ENCODE measurements at regions not wholly inside any gene's neighbourhood (a gene's known extent, or its start where the extent isn't known, plus 50 kb on each side); places are given as distances from the start of the nearest gene placed in this dataset.

DNA sequence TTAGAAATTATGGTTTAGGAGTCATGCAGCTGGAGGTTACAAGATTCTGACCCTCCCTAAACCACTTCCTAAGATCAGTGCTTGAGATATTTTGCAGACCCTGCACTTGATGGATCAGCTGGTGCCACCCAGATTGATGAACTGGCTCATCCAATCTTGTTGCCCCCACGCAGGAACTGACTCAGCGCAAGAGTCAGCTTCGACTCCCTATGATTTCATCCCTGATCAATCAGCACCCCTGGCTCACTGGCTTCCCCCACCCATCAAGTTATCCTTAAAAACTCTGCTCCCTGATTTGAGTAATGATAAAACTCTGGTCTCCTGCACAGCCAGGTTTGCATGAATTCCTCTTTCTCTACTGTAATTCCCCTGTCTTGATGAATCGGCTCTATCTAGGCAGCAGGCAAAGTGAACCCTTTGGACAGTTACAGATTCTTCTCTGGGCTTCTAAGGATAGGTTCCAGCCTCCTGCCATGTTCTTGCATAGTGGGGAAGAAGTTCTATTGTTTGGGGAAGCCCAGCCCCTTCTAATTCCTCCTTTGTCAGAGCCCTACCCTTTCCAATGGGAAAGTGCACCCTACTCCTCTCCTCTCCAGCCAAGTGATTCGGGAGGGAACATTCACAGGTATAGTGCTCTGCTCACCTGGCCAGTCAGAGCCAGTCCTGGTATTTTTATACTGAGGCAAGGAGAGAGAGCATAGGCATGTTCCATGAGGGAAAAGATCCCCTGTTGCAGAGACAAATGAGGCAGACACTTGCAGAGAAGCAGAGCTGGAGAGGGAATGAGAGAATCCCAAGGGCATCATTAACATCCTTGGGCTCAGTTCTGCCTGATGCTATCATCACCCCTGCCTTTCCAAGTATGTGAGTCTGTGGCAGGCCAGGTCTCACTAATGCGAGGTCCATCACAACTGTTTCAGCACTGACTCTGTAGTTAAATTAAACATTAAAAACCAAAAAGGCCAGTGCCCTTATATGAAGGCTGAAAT is 224.4 kb upstream of the GALNT17 start:
- DNase-seq: no peak

DNA sequence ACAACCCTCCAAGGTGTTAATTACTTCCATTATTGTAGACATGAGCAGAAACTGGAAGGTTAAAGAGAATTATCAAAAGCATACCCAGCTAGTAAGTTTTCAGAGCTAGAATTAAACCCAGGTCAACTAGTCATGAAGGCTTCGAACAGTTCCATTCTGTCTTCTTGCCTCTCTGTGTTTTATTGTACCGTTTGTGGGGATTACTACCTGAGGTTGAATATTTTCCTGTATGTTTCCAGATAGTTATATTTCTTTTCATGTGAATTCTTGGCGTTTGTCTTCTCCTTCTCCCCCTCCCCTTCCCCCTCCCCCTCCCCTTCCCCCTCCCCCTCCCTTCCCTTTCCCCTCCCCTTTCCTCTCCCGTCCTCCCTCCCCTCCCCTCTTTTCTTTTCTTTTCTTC is 218.0 kb upstream of the GALNT17 start:
- DNase-seq: no peak

- no peak for DNase-seq
These were observed 216.9 kb upstream of the GALNT17 start for GRCh38 chr7:70915067-70915466.

DNA sequence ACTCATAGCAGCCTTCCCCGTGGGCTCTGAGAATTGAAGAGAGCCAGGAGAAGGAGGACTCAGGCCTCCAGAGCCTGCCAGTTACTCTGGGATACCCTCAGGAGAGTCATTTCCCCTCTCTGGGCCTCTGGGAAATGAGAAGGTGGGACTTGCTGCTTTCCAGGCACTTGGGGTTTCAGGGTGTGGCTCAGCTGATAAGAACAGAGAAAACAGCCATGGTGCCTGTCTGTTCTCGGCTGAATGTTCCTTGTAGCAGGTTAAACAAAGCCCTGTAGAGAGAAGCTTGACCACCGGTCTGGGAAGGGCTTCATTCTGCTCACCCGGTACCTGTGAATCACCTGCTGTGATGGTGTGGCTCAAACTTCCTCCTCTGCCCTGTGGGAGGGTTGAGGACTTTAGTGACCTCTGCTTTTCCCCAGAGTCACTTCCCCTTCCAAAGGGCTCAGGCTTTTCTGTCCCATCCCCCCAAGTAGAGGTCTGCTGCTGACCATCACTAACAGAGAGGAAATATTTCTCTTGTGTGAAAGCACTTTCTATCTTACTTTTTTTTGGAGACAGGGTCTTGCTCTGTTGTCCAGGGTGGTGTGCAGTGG is 212.4 kb upstream of the GALNT17 start:
- no peak for DNase-seq

DNA sequence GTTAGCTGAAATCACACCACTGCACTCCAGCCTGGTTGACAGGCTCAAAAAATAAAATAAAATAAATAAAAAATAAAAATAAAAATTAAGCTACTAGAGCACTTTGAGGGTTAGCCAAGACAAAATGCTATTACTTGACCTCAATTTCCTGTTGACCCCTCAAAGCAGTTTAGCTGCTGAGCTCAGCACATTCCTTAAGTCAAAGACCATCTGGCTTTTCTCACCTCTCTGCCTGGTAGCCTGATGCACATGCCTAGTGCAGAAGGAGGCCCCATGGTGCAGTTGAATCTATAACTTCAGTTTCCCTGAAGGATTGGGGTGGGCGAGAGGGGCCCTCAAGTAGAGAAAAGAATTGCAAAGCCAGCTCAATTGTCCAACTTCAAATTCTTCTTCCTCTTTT is 211.1 kb upstream of the GALNT17 start:
- no peak for DNase-seq

DNA sequence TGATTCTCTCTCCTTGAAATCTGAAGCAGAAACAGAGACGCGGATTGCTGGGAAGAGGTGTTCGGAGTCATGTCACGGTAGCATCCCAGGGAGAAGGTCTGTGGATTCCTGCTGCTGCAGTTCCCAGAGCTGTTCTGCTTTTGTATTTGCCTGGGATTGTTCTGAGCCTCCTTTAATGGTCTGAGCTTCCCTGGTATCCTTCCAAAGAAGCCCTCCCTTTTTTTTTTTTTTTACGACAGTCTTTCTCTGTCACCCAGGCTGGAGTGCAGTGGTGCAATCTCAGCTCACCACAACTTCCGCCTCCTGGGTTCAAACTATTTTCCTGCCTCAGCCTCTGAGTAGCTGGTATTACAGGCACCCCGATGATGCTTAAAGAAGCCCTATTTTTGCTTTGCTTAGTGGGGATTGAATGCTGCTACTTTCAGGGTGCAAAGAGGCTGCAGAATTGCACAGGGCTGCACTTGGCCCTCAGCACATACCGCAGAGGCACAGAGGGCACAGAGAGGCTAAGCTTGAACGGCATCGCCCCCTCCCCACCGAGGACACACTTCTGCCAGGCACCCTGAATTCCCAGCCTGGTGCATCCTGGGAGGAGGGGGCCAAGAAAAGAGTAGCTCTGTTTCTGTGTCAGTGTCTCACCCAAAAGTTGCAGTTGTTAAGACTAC is 208.6 kb upstream of the GALNT17 start:
- DNase-seq: no peak

- no peak for DNase-seq
These were observed 206.4 kb upstream of the GALNT17 start for GRCh38 chr7:70925411-70926115.

GRCh38 chr7:70926666-70927065 is 205.3 kb upstream of the GALNT17 start:
- DNase-seq: no peak

GRCh38 chr7:70935311-70935710 is 196.6 kb upstream of the GALNT17 start:
- no peak for DNase-seq

- no peak for DNase-seq
These were observed 196.1 kb upstream of the GALNT17 start for GRCh38 chr7:70935854-70936253.

DNA sequence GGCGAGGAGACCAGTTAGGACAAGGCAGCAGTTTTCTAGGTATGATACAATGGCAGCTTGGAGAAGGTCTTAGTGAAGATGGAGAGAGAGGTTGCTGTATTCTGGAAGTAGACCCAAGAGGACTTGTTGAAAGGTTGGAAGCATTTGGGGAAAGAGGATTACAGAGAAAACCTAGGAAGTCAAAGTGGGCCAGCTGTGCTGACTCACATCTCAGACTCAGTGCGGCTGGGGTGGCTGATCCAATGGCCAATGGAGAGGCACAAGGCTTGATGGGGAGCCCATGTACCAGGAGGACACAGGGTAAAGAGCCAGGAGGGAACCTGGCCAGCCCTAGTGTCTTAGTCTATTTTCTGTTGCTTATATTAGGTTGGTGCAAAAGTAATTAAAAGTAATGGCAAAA is 194.5 kb upstream of the GALNT17 start:
- no peak for DNase-seq

DNA sequence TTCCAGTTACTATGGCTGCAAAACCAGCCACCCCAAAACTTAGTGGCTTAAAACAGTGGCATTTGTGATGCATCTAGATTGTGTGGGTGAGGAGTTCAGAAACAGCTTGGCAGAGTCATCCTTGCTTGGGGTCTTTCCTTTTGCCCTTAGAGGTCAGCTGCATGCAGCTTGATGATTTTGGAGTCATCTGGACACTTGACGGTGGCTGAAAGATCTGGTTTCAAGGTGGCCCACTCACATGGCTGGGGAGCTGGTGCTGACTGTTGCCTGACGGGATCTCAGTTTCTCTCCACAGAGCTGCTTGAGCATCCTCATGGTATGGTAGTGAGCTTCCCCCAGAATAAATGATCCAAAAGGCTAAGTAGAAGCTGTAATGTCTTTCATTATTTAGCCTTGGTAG is 191.3 kb upstream of the GALNT17 start:
- DNase-seq: no peak

GRCh38 chr7:70942791-70943190 is 189.2 kb upstream of the GALNT17 start:
- no peak for DNase-seq

DNA sequence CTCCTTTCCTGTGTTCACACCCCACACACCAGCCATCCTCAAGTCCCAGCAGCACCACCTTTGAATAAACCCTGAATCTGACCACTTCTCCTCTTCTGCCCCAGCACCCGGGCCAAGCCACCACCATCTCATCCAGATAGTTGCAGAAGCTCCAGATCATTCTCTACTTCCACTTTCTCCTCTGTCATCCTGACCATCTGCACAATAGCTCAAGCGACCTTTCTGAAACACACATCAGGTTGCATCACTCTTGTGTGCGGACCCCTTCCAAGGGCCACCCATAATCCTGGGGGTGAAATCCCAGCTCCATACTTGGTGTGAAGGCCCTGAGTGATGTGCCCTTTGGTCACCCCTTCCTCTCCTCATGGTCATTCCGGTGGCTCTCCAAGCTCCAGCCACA is 187.4 kb upstream of the GALNT17 start:
- DNase-seq: no peak

DNA sequence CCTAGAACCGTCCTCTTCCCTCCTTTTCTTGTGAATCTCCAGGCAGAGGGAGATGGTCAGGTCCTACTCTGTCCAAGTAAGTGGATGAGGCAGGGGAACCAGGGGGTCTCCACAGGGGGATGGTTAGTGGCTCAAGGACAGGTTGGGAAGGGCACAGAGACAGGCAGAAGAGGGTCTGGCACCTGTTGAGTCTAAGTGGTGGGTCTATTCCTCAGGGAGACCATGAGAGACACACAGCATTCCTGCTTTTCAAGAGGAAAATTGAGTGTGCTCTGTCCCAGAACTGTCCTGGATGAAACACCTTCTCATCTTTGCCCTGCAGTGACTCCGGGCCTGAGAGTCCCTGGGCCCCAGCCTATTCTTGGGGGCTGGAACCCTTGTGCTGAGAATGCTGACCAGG is 184.8 kb upstream of the GALNT17 start:
- no peak for DNase-seq

- no peak for DNase-seq
These were observed 182.1 kb upstream of the GALNT17 start for GRCh38 chr7:70949862-70950261.

DNA sequence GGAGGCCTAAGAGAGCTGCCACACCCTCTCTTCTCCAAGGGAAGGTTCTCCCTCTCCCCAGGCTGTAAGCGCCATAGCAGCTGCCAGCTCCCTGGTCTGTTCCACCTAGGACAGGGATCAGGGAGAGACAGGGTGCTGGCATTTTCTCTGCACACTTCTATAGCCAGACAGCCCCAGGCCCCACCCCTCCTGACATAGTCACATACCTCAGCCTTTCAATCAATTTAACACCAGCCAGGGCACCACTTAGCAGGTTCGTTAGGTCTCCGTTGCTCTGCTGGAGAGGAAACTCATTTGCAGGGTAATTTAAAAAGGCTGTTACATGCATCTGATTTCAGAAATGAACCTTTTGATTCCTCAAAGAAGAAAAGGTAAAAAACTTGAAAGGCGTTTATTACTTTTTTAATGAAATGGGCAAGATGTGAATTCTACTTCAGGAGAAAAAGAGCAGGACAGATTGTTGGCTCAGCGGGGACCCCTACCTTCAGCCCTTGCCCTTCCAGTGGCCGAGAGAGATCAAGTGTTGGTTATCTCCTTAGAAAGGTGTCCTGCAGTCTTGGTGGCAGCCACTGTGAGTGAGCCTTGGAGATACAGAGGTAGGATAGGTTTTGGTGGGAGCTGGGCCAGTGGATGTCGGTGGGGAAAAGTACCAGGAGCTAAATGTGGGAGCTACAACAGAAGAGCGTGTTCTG is 180.5 kb upstream of the GALNT17 start:
- no peak for DNase-seq

GRCh38 chr7:70952311-70952710 is 179.6 kb upstream of the GALNT17 start:
- DNase-seq: no peak

GRCh38 chr7:70953331-70953741 is 178.6 kb upstream of the GALNT17 start:
- no peak for DNase-seq

GRCh38 chr7:70953796-70954195 is 178.1 kb upstream of the GALNT17 start:
- DNase-seq: no peak

DNA sequence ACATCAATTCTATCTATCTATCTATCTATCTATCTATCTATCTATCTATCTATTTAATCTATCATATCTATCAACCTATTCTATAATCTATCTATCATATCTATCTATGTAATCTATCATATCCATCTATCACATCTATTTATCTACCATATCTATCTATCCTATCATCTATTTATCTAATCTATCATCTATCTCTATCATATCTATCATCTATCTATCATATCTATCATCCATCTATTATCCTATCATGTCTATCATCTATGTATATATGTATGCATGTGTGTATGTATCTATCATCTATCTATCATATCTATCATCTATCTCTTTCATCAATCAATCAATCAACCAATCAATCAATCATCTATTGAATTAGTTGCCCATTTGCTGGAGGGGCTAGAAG is 159.3 kb upstream of the GALNT17 start:
- DNase-seq: no peak

DNA sequence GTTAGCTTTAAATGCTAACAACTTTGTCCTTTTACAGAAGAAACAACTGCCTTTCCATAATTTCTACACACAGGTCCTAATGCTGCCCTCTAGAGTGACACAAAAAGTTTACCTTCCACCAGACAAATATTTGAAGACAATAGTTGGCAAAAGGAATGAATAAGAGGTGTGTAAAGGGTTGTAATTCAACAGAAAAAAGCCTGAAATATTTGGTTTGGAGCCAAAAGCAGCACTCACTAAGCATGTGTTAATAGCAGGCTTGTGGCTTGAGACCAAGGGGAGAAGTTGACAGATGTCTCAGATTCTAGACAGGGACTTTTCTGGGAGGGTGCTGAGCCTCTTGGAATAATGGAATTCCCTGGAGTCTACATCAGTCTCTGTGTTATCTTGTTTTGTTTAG is 156.2 kb upstream of the GALNT17 start:
- DNase-seq: no peak

DNA sequence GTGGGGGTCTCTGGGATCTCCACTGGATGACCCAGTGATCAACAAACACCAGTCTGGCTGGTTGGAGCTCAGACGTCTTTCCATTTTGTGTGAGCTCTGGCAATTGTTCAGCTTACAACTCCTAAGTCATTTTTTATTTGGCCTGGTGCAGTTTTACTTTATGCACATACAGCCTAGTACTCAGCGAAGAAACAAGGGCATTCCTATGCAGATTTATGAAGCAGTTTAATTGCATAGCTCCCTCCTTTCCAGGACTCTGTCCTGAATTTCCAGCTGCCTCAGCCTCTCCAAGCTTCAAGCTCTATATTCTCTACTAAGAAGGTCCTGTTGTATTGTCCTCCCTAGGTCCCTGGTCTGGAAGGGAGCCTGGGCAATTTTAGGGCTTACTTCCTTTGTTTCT is 145.6 kb upstream of the GALNT17 start:
- no peak for DNase-seq

All from activated gamma-delta T cell treated with Interleukin-2 at 50 U/mL for 16 hours (primary cell).